ENCODE measurements at regions not wholly inside any gene's neighbourhood (a gene's known extent, or its start where the extent isn't known, plus 50 kb on each side); places are given as distances from the start of the nearest gene placed in this dataset.

- DNase-seq (ENCODE audit: low read depth): no peak
- no peak for TF ChIP-seq CTCF (conservative IDR thresholded peaks at IDR 0.05; ENCODE audit: low read depth, low read length)
- no peak overlapping the region for H3K4me3 ChIP-seq (ENCODE audit: low read depth, low read length)
Observed at GRCh38 chr2:15049096-15049993, 416.8 kb downstream of the LRATD1 start.

- no peak for DNase-seq (ENCODE audit: low read depth)
- no peak overlapping the region for H3K4me3 ChIP-seq (ENCODE audit: low read depth, low read length)
- TF ChIP-seq CTCF (conservative IDR thresholded peaks at IDR 0.05; ENCODE audit: low read depth, low read length): no peak
Observed at GRCh38 chr2:15050483-15050882, 418.0 kb downstream of the LRATD1 start.

GRCh38 chr2:15053542-15053941, 421.0 kb downstream of the LRATD1 start:
- no peak for TF ChIP-seq CTCF (conservative IDR thresholded peaks at IDR 0.05; ENCODE audit: low read depth, low read length)
- no peak for DNase-seq (ENCODE audit: low read depth)
- no peak overlapping the region for H3K4me3 ChIP-seq (ENCODE audit: low read depth, low read length)

GRCh38 chr2:15058015-15058720, 425.7 kb downstream of the LRATD1 start:
- H3K4me3 ChIP-seq (ENCODE audit: low read depth, low read length): no peak overlapping the region
- peak; percentile 50 for TF ChIP-seq CTCF (conservative IDR thresholded peaks at IDR 0.05; ENCODE audit: low read depth, low read length)
- no peak for DNase-seq (ENCODE audit: low read depth)

GRCh38 chr2:15058721-15059157, 426.2 kb downstream of the LRATD1 start:
- no peak for DNase-seq (ENCODE audit: low read depth)
- TF ChIP-seq CTCF (conservative IDR thresholded peaks at IDR 0.05; ENCODE audit: low read depth, low read length): no peak
- no peak overlapping the region for H3K4me3 ChIP-seq (ENCODE audit: low read depth, low read length)

- no peak for TF ChIP-seq CTCF (conservative IDR thresholded peaks at IDR 0.05; ENCODE audit: low read depth, low read length)
- DNase-seq (ENCODE audit: low read depth): no peak
- no peak overlapping the region for H3K4me3 ChIP-seq (ENCODE audit: low read depth, low read length)
Observed at GRCh38 chr2:15059870-15060512, 427.5 kb downstream of the LRATD1 start.

Data from epithelial cell of proximal tubule (primary cell).